H1 (cell line): ENCODE measurements at regions not wholly inside any gene's neighbourhood (a gene's known extent, or its start where the extent isn't known, plus 50 kb on each side); places are given as distances from the start of the nearest gene placed in this dataset.

ENCODE experiments used
- CTCF ChIA-PET: fragments of 300-600 bp; sonication (Branson Sonifier 250); formaldehyde crosslinking; loops from one replicate; lab custom pipeline; 2021; ENCODE audit not compliant: partially characterized antibody; lab: Charles Lee
- POLR2A ChIA-PET: fragments of 300-600 bp; sonication (Branson Sonifier 250); formaldehyde crosslinking; loops from one replicate; lab custom pipeline; 2021; ENCODE audit warnings: inconsistent platforms; ENCODE audit not compliant: partially characterized antibody; lab: Charles Lee
- DNase-seq, 2 experiments: peaks; one replicate each; pipeline versions ENCODE4 v3.0.0 to v3.0.0-alpha.2; 2010 to 2022; ENCODE audit warnings: low spot score in 2 of 2, low read depth in 1 of 2, mixed read lengths in 1 of 2
- FAIRE-seq: peaks from 2 replicates; lab custom pipeline; 2011; peaks lifted over from hg19 to GRCh38; lab: Jason Lieb, UNC
- H2AFZ ChIP-seq: 2 replicates; pipeline ENCODE4 v1.8.1; 2012; ENCODE audit warnings: low read length, inconsistent platforms
- H2AK5ac ChIP-seq: 2 replicates; pipeline ENCODE4 v1.6.1; 2013; ENCODE audit warnings: low read depth, low read length
- H2BK120ac ChIP-seq: replicated peaks from 2 replicates; pipeline ENCODE3; 2013; ENCODE audit warnings: low read depth, low read length, inconsistent platforms
- H2BK12ac ChIP-seq: 2 replicates; pipeline ENCODE4 v1.6.1; 2013; ENCODE audit warnings: low read depth, low read length
- H2BK15ac ChIP-seq: 2 replicates; pipeline ENCODE4 v1.6.1; 2013; ENCODE audit warnings: low read length
- H2BK20ac ChIP-seq: 2 replicates; pipeline ENCODE4 v1.6.1; 2013; ENCODE audit warnings: low read length
- H2BK5ac ChIP-seq: 2 replicates; pipeline ENCODE4 v1.6.1; 2013; ENCODE audit warnings: low read depth, low read length
- H3K14ac ChIP-seq: 2 replicates; pipeline ENCODE4 v1.6.1; 2013; ENCODE audit warnings: inconsistent platforms; ENCODE audit not compliant: insufficient read length
- H3K18ac ChIP-seq: 2 replicates; pipeline ENCODE4 v1.6.1; 2013; ENCODE audit warnings: low read length; ENCODE audit errors: extremely low read depth
- H3K23ac ChIP-seq: 2 replicates; pipeline ENCODE4 v1.6.1; 2013; ENCODE audit warnings: inconsistent platforms; ENCODE audit not compliant: insufficient read length
- H3K23me2 ChIP-seq: 2 replicates; pipeline ENCODE4 v1.6.1; 2013; ENCODE audit warnings: low read depth, low read length
- H3K27ac ChIP-seq: 2 replicates; pipeline ENCODE4 v1.6.1; 2011; ENCODE audit warnings: low read depth, low read length, inconsistent platforms
- H3K27me3 ChIP-seq, 4 experiments: replicated peaks in 1 of 4; 1 replicate in 1 of 4; 2 replicates in 3 of 4; pipeline versions ENCODE4 v1.6.1 to v1.8.1; 2011 to 2013; ENCODE audit warnings: low read length in 3 of 4, mild to moderate bottlenecking in 3 of 4, inconsistent platforms in 2 of 4, mixed read lengths in 2 of 4, moderate library complexity in 1 of 4; ENCODE audit not compliant: control insufficient read depth in 3 of 4, insufficient read depth in 3 of 4; ENCODE audit errors: extremely low read depth in 1 of 4
- H3K36me3 ChIP-seq, 4 experiments: 2 replicates each; pipeline versions ENCODE4 v1.6.1 to v1.8.1; 2011 to 2013; ENCODE audit warnings: mild to moderate bottlenecking in 4 of 4, low read length in 3 of 4, moderate library complexity in 2 of 4, control low read depth in 1 of 4, inconsistent platforms in 1 of 4; ENCODE audit not compliant: insufficient read depth in 4 of 4, control insufficient read depth in 2 of 4
- H3K4ac ChIP-seq: replicated peaks from 2 replicates; pipeline ENCODE3; 2013; ENCODE audit warnings: low read length, low read depth, mixed read lengths, inconsistent platforms; ENCODE audit not compliant: insufficient read length
- H3K4me1 ChIP-seq, 4 experiments: replicated peaks in 1 of 4; 1 replicate in 1 of 4; 2 replicates in 3 of 4; pipeline versions ENCODE4 v1.6.1 to v1.8.1; 2011 to 2013; ENCODE audit warnings: low read length in 3 of 4, inconsistent platforms in 2 of 4, mixed read lengths in 1 of 4; ENCODE audit not compliant: insufficient read depth in 4 of 4, control insufficient read depth in 3 of 4
- H3K4me2 ChIP-seq, 2 experiments: 2 replicates each; pipeline versions ENCODE4 v1.6.1 to v1.8.1; 2011 to 2013; ENCODE audit warnings: low read depth in 2 of 2, low read length in 2 of 2, control low read depth in 1 of 2, inconsistent platforms in 1 of 2, mild to moderate bottlenecking in 1 of 2; ENCODE audit not compliant: insufficient read depth in 1 of 2
- H3K4me3 ChIP-seq, 4 experiments: fragments of 200-600, 300-600 bp in 1 of 4; sonication (generic), shearing (Covaris generic), sonication (Bioruptor Twin) in 1 of 4; 2 replicates each; pipeline versions ENCODE4 v1.5.1 to v1.8.1; 2011 to 2016; ENCODE audit warnings: low read length in 4 of 4, low read depth in 3 of 4, control low read depth in 2 of 4, inconsistent platforms in 2 of 4, mild to moderate bottlenecking in 2 of 4, mixed read lengths in 1 of 4, moderate library complexity in 1 of 4; ENCODE audit not compliant: insufficient read depth in 2 of 4; ENCODE audit errors: extremely low read depth in 1 of 4
- H3K56ac ChIP-seq: replicated peaks from 2 replicates; pipeline ENCODE3; 2013; ENCODE audit warnings: low read depth, mild to moderate bottlenecking, mixed read lengths, low read length, inconsistent platforms; ENCODE audit not compliant: insufficient read length
- H3K79me1 ChIP-seq: 2 replicates; pipeline ENCODE4 v1.6.1; 2013; ENCODE audit warnings: low read depth, low read length, control low read depth
- H3K79me2 ChIP-seq, 2 experiments: 2 replicates each; pipeline versions ENCODE4 v1.6.1 to v1.8.1; 2012 to 2013; ENCODE audit warnings: low read length in 2 of 2, mild to moderate bottlenecking in 2 of 2, inconsistent platforms in 1 of 2; ENCODE audit not compliant: insufficient read depth in 2 of 2, control insufficient read depth in 1 of 2
- H3K9ac ChIP-seq, 4 experiments: replicated peaks in 1 of 4; 1 replicate in 1 of 4; 2 replicates in 3 of 4; pipeline versions ENCODE4 v1.6.1 to v1.8.1; 2011 to 2013; ENCODE audit warnings: low read depth in 3 of 4, low read length in 3 of 4, control low read depth in 2 of 4, mild to moderate bottlenecking in 2 of 4, moderate library complexity in 2 of 4, inconsistent platforms in 1 of 4; ENCODE audit errors: extremely low read depth in 1 of 4
- H3K9me3 ChIP-seq, 2 experiments: 2 replicates each; pipeline versions ENCODE4 v1.6.1 to v1.8.1; 2012 to 2013; ENCODE audit warnings: mild to moderate bottlenecking in 2 of 2, moderate library complexity in 2 of 2, control low read depth in 1 of 2, inconsistent platforms in 1 of 2, low read depth in 1 of 2, low read length in 1 of 2, mixed read lengths in 1 of 2; ENCODE audit not compliant: insufficient read depth in 2 of 2
- H4K20me1 ChIP-seq, 2 experiments: replicated peaks in 1 of 2; 2 replicates each; pipeline versions ENCODE3 to v1.8.1; 2011 to 2013; ENCODE audit warnings: inconsistent platforms in 2 of 2, low read length in 2 of 2, mild to moderate bottlenecking in 1 of 2; ENCODE audit not compliant: insufficient read depth in 2 of 2, control insufficient read depth in 1 of 2
- H4K5ac ChIP-seq: 2 replicates; pipeline ENCODE4 v1.6.1; 2013; ENCODE audit warnings: low read length, low read depth, mixed read lengths, inconsistent platforms; ENCODE audit not compliant: insufficient read length
- H4K8ac ChIP-seq: 2 replicates; pipeline ENCODE4 v1.8.0; 2013; ENCODE audit warnings: mild to moderate bottlenecking, moderate library complexity, low read length, inconsistent platforms; ENCODE audit not compliant: insufficient read depth; ENCODE audit errors: extremely low read depth
- H4K91ac ChIP-seq: replicated peaks from 2 replicates; pipeline ENCODE3; 2013; ENCODE audit warnings: low read length, mixed read lengths, inconsistent platforms; ENCODE audit not compliant: insufficient read length
- CEBPB ChIP-seq: IDR thresholded peaks from 2 replicates; pipeline ENCODE4 v1.6.1; 2012; ENCODE audit warnings: low read depth, low read length
- USF2 ChIP-seq: IDR thresholded peaks from 2 replicates; pipeline ENCODE4 v1.6.1; 2011; ENCODE audit warnings: low read length, improper control_type of control experiment
- WGBS, 2 experiments: shearing (Covaris generic) in 1 of 2; methylation state at CpG; one replicate each; pipeline versions ENCODE4 v1.1.6 to v1.1.7; 2013 to 2015; ENCODE audit warnings: low lambda C conversion rate in 2 of 2, mixed read lengths in 2 of 2, inconsistent platforms in 1 of 2, low coverage in 1 of 2, missing lambda C conversion rate in 1 of 2; ENCODE audit not compliant: insufficient replicate concordance in 2 of 2, insufficient coverage in 1 of 2, insufficient read length in 1 of 2; ENCODE audit errors: extremely low coverage in 1 of 2, missing lambda C conversion rate in 1 of 2; 5-methylcytosine and 5-hydroxymethylcytosine counted together

GRCh38 chr17:77064598-77064997 lies 76.2 kb upstream of the SEC14L1 start:
- no peak overlapping the region for H4K5ac ChIP-seq
- FAIRE-seq = no peak

More at GRCh38 chr17:77064598-77064997, 76.2 kb upstream of the SEC14L1 start:
- Histone ChIP-seq H4K91ac (no peak overlapping the region), H3K14ac (no peak overlapping the region), H3K27ac (no peak overlapping the region), H3K79me2 (no peaks in the 10 kb centered on the region), H3K79me1 (no peaks in the 10 kb centered on the region), H2BK120ac (no peak overlapping the region), H3K4ac (no peak overlapping the region), H3K9me3 (no peaks in the 10 kb centered on the region), H4K20me1 (no peaks in the 10 kb centered on the region), H3K27me3 (no peaks in the 10 kb centered on the region), H3K4me1 (peaks cover 0 to 3% (median 0%) of the 10 kb centered on the region in 4 experiments; a peak in 3 of 7 replicates), H2AK5ac (no peak overlapping the region), H3K23me2 (0 out of 2 replicates have a peak, but pooled peaks cover 2% of the 10 kb centered on the region), H3K9ac (no peak overlapping the region), H3K18ac (no peak overlapping the region), H2BK20ac (no peak overlapping the region), H3K56ac (no peak overlapping the region), H2BK15ac (no peak overlapping the region), H2BK12ac (no peak overlapping the region), H2AFZ (no peak overlapping the region), H3K4me3 (no peak overlapping the region), H3K23ac (no peak overlapping the region), H3K4me2 (no peak overlapping the region), H4K8ac (no peak overlapping the region), H3K36me3 (no peaks in the 10 kb centered on the region), H2BK5ac (no peak overlapping the region)
- CTCF ChIA-PET = interaction anchor here (0.6 to 6.5 kb wide), 7 partner anchors 8 to 292 kb away, joined by 3 to 83 read pairs (median 5); partner anchors contain the start of gene MGAT5B
- DNase-seq = no peak
- WGBS, 2 experiments = 89% methylated on average over 5 of the region's 5 CpGs; no CpG with 5 or more reads in 1 of the 2 experiments
- TF ChIP-seq CEBPB (no peak), USF2 (no peak)
- POLR2A ChIA-PET = interaction anchor here (0.7 kb wide), 1 partner anchor 9 kb away, joined by 3 read pairs; no protein-coding TSS in a partner anchor
